ENCODE measurements at regions not wholly inside any gene's neighbourhood (a gene's known extent, or its start where the extent isn't known, plus 50 kb on each side); places are given as distances from the start of the nearest gene placed in this dataset.

GRCh38 chr12:66050283-66050576, 80.3 kb downstream of the LLPH start:
- ATAC-seq (no peak), DNase-seq (no peak)
- H3K27me3 Mint-ChIP-seq (ENCODE audit: low read depth): peaks cover 12% of the 10 kb centered on the region
- H3K9me3 Mint-ChIP-seq: no peaks in the 10 kb centered on the region
- no peak overlapping the region for H3K4me3 Mint-ChIP-seq
- no peaks in the 10 kb centered on the region for H3K36me3 Mint-ChIP-seq (ENCODE audit: insufficient read depth)
- H3K4me1 Mint-ChIP-seq (ENCODE audit: low read depth): no peaks in the 10 kb centered on the region

GRCh38 chr12:66049538-66050282, 80.8 kb downstream of the LLPH start:
- Mint-ChIP-seq H3K27me3 (ENCODE audit: low read depth) (peaks cover 13% of the 10 kb centered on the region), H3K4me1 (ENCODE audit: low read depth) (no peaks in the 10 kb centered on the region), H3K4me3 (no peak overlapping the region), H3K36me3 (ENCODE audit: insufficient read depth) (no peaks in the 10 kb centered on the region), H3K9me3 (no peaks in the 10 kb centered on the region)
- ATAC-seq: no peak
- DNase-seq: no peak

GRCh38 chr12:66048835-66049537, 81.6 kb downstream of the LLPH start:
- Mint-ChIP-seq H3K4me3 (no peak overlapping the region), H3K27me3 (ENCODE audit: low read depth) (peaks cover 10% of the 10 kb centered on the region)
- DNase-seq: no peak

DNA sequence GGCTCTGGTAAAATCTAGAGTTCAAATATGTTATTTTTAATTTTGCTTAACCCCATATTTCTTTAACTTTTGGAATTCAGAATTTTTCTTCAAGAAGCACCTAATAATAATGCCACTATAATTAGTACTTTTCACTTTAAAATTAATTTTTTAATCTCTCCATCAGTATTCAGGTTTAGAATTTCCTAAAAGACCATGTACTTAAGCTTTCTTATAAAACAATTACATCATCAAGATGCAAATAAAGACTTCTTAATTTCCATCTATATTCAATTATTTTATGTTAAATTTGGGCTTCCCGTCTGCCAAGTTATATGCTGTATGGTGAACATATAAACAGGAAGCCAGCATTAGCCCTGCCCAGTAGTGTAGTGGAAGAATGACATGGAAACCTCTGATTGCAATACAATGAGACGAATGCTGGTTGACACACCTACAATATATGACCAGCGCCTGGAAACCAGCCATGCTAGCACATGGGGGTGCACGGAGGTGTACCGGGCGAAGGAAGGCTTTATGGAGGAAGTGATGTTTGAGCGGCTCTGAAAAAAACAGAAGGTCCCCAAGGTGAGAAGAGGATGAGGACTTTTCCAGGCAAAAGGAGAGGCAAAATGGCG, 82.2 kb downstream of the LLPH start:
- no peak for DNase-seq
- Mint-ChIP-seq H3K36me3 (ENCODE audit: insufficient read depth) (no peaks in the 10 kb centered on the region), H3K9me3 (no peaks in the 10 kb centered on the region), H3K4me3 (no peak overlapping the region), H3K4me1 (ENCODE audit: low read depth) (no peaks in the 10 kb centered on the region), H3K27me3 (ENCODE audit: low read depth) (peaks cover 10% of the 10 kb centered on the region)
- ATAC-seq: no peak

More at GRCh38 chr12:66048835-66049537, 81.6 kb downstream of the LLPH start:
- H3K9me3 Mint-ChIP-seq: no peaks in the 10 kb centered on the region
- H3K36me3 Mint-ChIP-seq (ENCODE audit: insufficient read depth): no peaks in the 10 kb centered on the region
- no peak for ATAC-seq
- no peaks in the 10 kb centered on the region for H3K4me1 Mint-ChIP-seq (ENCODE audit: low read depth)

DNA sequence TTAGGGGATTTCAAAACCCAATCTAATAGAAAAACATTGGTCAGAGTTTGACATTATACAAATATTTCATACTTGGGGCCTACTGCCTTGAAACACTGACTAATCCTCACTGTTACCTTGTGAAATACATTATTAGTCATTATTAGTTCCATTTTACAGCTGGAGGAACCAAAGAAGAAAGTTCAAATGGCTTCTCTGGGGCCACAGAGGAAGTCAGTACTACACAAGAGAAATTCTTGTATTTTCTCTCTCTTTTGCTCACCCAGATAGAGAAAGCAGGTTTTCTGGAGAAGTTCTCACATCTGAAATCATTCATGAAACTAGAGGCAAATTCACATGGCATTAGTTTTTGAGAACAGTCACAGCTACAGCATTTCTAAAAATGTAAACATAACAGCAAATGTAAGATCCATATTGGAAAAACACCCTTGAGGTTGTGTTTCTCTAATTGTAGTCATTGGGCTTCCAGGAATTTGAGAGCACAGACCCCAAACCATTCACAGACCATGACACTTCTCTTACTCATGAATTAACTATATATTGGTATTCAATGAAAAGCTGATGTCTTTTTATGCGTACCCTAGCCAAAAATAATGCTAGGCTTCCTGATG, 83.0 kb downstream of the LLPH start:
- H3K4me3 Mint-ChIP-seq: no peak overlapping the region
- ATAC-seq: peak; percentile 71 to 77
- no peaks in the 10 kb centered on the region for H3K4me1 Mint-ChIP-seq (ENCODE audit: low read depth)
- H3K27me3 Mint-ChIP-seq (ENCODE audit: low read depth): peaks cover 10% of the 10 kb centered on the region
- no peaks in the 10 kb centered on the region for H3K9me3 Mint-ChIP-seq
- DNase-seq: no peak
- no peaks in the 10 kb centered on the region for H3K36me3 Mint-ChIP-seq (ENCODE audit: insufficient read depth)

DNA sequence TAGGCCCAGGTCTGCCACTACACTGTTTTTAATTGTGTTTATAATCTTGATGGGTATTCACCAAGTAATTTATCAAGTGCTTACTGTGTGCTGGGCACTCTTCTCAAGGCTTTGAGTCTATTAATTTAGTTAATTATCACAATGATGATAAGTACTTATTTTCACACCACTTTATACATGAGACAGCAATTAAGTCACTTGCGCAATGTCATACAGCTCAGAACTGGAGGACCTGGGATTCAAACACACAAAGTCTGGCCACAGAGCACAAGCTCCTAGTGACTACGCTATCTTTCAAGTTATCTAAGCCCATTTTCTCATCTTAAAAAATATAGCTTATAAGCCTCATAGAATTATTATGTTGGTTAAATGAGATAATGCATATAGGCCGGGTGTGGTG, 85.0 kb downstream of the LLPH start:
- no peak for DNase-seq
- no peak overlapping the region for H3K4me3 Mint-ChIP-seq
- no peak for ATAC-seq
- H3K27me3 Mint-ChIP-seq (ENCODE audit: low read depth): peaks cover 11% of the 10 kb centered on the region
- no peaks in the 10 kb centered on the region for H3K9me3 Mint-ChIP-seq
- no peaks in the 10 kb centered on the region for H3K36me3 Mint-ChIP-seq (ENCODE audit: insufficient read depth)
- H3K4me1 Mint-ChIP-seq (ENCODE audit: low read depth): no peaks in the 10 kb centered on the region

DNA sequence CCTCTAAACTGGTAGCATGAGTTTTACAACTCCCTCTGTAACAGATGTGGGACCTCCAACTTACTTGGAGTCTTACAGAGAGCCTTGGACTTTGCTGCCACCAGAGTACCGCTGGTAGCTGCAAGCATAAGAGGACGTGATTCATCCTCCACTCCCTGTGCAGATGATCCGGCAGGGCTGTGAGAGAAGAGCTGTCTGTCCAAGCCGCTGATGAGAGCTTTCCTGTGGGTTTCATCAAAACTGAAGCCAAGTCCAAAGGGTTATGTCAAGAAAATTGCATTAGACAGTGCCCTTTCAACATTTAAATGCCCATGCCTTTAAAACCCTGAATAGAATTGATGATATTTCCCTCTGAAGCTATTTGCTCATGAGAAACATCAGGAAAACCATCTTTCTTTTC, 85.8 kb downstream of the LLPH start:
- no peaks in the 10 kb centered on the region for H3K4me1 Mint-ChIP-seq (ENCODE audit: low read depth)
- H3K36me3 Mint-ChIP-seq (ENCODE audit: insufficient read depth): no peaks in the 10 kb centered on the region
- H3K9me3 Mint-ChIP-seq: no peaks in the 10 kb centered on the region
- peaks cover 16% of the 10 kb centered on the region for H3K27me3 Mint-ChIP-seq (ENCODE audit: low read depth)
- DNase-seq (no peak), ATAC-seq (no peak)
- H3K4me3 Mint-ChIP-seq: no peak overlapping the region

GRCh38 chr12:66043035-66043434, 87.5 kb downstream of the LLPH start:
- Mint-ChIP-seq H3K4me3 (no peak overlapping the region), H3K36me3 (ENCODE audit: insufficient read depth) (no peaks in the 10 kb centered on the region), H3K27me3 (ENCODE audit: low read depth) (peaks cover 14% of the 10 kb centered on the region), H3K4me1 (ENCODE audit: low read depth) (no peaks in the 10 kb centered on the region), H3K9me3 (no peaks in the 10 kb centered on the region)
- DNase-seq (no peak), ATAC-seq (no peak)

DNA sequence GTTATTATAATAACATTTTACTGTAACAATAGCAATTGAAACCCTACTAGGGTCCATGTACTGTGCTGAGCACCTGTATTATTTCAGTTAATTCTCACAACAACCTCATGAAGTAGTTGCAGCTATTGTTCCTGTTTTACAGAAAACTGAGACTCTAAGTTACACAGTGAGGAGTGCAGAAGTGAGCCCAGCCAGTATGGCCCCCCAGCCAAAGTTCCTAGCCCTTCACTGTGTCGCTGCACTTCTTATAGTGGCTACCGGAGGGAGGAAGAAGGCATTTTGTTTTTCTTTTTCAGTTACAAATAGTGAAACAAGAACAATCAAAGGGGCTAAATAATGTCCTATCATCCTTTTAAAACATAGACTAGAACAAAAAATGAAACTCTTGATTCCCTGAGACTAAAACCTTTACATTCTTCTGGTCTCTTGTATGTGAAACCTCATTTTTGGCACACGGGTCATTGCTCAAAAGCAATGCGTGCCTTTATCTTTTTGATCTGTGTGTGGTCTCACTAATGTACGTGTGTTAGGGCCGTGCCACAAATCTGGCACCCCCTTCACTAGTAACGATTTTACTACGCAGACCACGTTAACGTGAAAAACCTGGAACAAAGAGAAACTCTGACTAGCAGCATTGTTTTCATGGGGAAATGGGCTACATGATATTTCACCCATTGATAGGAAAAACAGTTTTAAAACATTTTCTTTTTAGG, 88.7 kb downstream of the LLPH start:
- H3K36me3 Mint-ChIP-seq (ENCODE audit: insufficient read depth): no peaks in the 10 kb centered on the region
- H3K4me3 Mint-ChIP-seq: no peak overlapping the region
- DNase-seq: no peak
- peaks cover 16% of the 10 kb centered on the region for H3K27me3 Mint-ChIP-seq (ENCODE audit: low read depth)
- no peak for ATAC-seq
- no peaks in the 10 kb centered on the region for H3K4me1 Mint-ChIP-seq (ENCODE audit: low read depth)
- H3K9me3 Mint-ChIP-seq: no peaks in the 10 kb centered on the region

GRCh38 chr12:66036317-66036716, 94.2 kb downstream of the LLPH start:
- no peak for DNase-seq
- ATAC-seq: no peak
- Mint-ChIP-seq H3K9me3 (no peaks in the 10 kb centered on the region), H3K36me3 (ENCODE audit: insufficient read depth) (no peaks in the 10 kb centered on the region), H3K4me1 (ENCODE audit: low read depth) (no peaks in the 10 kb centered on the region), H3K4me3 (no peak overlapping the region), H3K27me3 (ENCODE audit: low read depth) (peaks cover 19% of the 10 kb centered on the region)

DNA sequence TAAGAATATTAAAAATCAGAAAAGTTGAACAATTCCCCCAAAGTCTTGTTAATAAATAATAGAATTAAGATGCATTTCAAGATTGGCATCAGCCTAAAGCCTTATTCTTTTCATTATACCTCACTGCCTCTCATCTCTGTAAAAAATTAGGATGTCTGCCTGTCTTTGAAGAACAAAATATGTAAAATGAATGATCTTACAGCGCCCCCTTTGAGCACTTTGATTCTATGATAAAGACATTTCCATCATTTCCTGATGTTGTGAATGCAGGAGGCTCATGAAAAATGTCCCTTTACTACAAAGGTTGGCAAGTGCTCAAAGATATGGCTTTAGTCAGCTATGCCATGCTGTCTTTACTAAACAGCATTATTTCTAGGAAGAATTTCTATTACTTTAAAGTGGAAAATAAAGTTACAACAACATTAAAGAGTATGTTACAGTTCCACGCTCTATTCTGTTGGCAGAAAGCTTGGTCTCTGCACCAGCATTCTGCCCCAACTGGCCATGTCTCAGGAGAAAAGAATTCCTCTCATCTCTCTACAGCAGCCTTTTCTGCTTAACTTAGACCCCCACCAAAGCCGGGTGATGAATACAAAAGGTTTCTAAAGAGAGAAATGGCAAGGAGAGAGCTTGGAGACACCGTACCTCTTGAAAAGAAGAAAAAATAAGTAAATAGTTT, 95.1 kb downstream of the LLPH start:
- ATAC-seq: no peak

GRCh38 chr12:66033151-66033550, 97.4 kb downstream of the LLPH start:
- Mint-ChIP-seq H3K36me3 (ENCODE audit: insufficient read depth) (no peaks in the 10 kb centered on the region), H3K4me3 (no peak overlapping the region), H3K9me3 (no peaks in the 10 kb centered on the region), H3K4me1 (ENCODE audit: low read depth) (no peaks in the 10 kb centered on the region), H3K27me3 (ENCODE audit: low read depth) (peaks cover 10% of the 10 kb centered on the region)
- DNase-seq (no peak), ATAC-seq (no peak)

More for the DNA sequence above, 95.1 kb downstream of the LLPH start:
- Mint-ChIP-seq H3K9me3 (no peaks in the 10 kb centered on the region), H3K4me3 (no peak overlapping the region), H3K4me1 (ENCODE audit: low read depth) (no peaks in the 10 kb centered on the region), H3K27me3 (ENCODE audit: low read depth) (peaks cover 19% of the 10 kb centered on the region), H3K36me3 (ENCODE audit: insufficient read depth) (no peaks in the 10 kb centered on the region)
- DNase-seq: no peak

DNA sequence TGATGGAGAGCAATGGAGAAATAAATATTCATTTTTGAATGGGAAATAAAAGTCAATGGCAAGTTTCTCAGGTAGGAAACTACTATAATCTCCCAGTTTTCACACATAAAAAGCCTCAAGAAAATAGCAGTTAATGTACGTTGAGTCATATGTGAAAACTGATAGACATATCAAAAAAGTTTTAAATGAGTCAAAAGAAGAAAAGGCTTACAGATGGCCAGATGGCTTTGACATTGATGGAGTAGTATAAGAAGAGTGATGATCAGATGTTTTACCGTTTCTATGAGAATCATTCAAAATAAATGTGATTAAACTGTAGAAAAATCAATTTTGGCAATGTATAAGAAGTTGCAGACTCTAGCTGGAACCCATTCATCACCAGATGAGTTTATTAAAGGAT, 97.8 kb downstream of the LLPH start:
- ATAC-seq (no peak), DNase-seq (no peak)
- Mint-ChIP-seq H3K4me3 (no peak overlapping the region), H3K9me3 (no peaks in the 10 kb centered on the region), H3K27me3 (ENCODE audit: low read depth) (peaks cover 10% of the 10 kb centered on the region), H3K36me3 (ENCODE audit: insufficient read depth) (no peaks in the 10 kb centered on the region), H3K4me1 (ENCODE audit: low read depth) (no peaks in the 10 kb centered on the region)
